Ascending aorta (tissue), 2 donors: ENCODE measurements at regions not wholly inside any gene's neighbourhood (a gene's known extent, or its start where the extent isn't known, plus 50 kb on each side); places are given as distances from the start of the nearest gene placed in this dataset.

Experiments used
- DNase-seq, 2 donors: peaks; one replicate each; pipeline ENCODE4 v3.0.0-alpha.2; 2019; ENCODE audit warnings: low spot score in 2 of 2
- H3K27ac ChIP-seq, 2 donors: fragments of 200-600 bp; sonication (generic); one replicate each; pipeline ENCODE4 v1.5.1; 2016 to 2017; ENCODE audit warnings: mild to moderate bottlenecking in 1 of 2
- H3K27me3 ChIP-seq: fragments of 200-600 bp; sonication (generic); one replicate; pipeline ENCODE4 v1.5.1; 2017
- H3K36me3 ChIP-seq, 2 donors: fragments of 200-600 bp; sonication (generic); one replicate each; pipeline ENCODE4 v1.5.1; 2016
- H3K4me1 ChIP-seq, 2 donors: fragments of 200-600 bp; sonication (generic); one replicate each; pipeline ENCODE4 v1.5.1; 2016 to 2017; ENCODE audit warnings: mild to moderate bottlenecking in 1 of 2
- H3K4me3 ChIP-seq, 2 donors: fragments of 200-600 bp; sonication (generic); one replicate each; pipeline ENCODE4 v1.5.1; 2016 to 2017; ENCODE audit warnings: mild to moderate bottlenecking in 1 of 2
- H3K9me3 ChIP-seq, 2 donors: fragments of 200-600 bp; sonication (generic); one replicate each; pipeline ENCODE4 v1.5.1; 2016
- CTCF ChIP-seq, 3 experiments: fragments of 200-600 bp in 2 of 3; fragments of 450-650 bp in 1 of 3; sonication (generic) in 2 of 3; IDR thresholded peaks; one replicate each; pipeline ENCODE4 v1.5.1; 2016 to 2019; ENCODE audit warnings: antibody characterized with exemption in 3 of 3, mild to moderate bottlenecking in 1 of 3, moderate library complexity in 1 of 3
- intact Hi-C: fragments of 100-400 bp; cut with DNase I; formaldehyde crosslinking; loops from one replicate; pipeline ENCODE4 v1.15.1; 2023

DNA sequence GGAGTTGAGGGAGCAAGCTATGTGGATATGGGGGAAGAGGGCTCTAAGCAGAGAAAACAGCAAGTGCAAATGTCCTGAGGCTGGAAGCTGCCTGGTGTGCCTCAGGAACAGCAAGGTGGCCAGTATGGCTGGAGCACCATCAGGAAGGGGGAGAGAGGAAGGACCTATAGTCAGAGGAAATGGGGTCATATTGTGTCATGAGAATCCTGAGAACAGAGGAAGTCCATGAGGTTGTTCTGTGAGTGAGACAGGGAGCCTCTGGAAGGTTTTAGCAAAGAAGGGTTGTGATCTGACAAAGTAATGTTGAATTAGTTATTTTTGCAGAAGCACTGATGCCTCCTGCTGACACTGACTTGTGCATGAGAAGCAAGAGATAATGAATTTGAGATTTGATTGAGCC, 204.3 kb downstream of the PTEN start:
- H3K4me1 ChIP-seq, result peaks cover 14 to 20% of the 10 kb centered on the region in 2 donors
- no peaks in the 10 kb centered on the region for H3K27me3 ChIP-seq
- no peak for DNase-seq
- no peak for TF ChIP-seq CTCF (IDR thresholded peaks at IDR 0.05)
- no peaks in the 10 kb centered on the region for H3K36me3 ChIP-seq
- H3K27ac ChIP-seq, result no peak overlapping the region
- H3K4me3 ChIP-seq, result no peak overlapping the region
- no peaks in the 10 kb centered on the region for H3K9me3 ChIP-seq
- intact Hi-C loops, result no loop called here

- intact Hi-C loops, result no loop called here
Measured at GRCh38 chr10:88069338-88069737, 205.9 kb downstream of the PTEN start.

DNA sequence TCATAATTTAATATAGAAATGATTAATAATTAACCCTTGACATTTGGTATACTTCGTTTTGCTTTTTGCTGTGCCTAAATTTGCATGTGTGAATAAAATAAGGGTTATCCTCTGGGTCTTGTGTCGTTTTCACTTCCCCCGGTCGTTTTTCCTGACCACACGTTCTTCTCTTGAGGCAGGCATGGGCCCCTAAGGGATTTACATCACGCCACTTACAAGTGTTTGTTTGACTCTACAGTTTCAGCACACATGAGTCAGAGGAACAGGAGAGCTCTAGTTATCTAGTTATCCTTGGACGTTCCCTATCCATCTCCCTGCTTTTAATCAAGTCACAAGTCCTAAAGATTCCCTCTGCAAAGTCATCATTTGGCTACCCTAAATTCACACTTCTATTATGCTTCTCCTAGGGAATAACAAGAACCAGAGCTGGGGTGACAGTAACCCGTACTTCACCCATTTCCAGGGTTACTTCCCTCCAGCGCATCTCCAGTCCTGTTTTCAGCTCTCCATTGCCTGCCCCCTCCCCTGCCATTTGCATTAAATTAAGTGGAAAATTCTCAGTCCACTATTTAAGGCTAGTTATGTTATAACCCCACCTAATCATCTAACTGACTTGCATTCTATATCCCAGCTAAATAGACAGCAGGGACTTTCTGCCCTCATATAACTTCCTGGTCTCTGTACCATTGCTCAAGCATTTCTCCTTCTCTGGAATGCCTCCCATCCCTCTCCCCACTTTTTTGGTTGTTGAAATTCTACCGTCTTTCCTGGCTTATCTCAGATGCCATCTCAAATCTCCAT, 206.9 kb downstream of the PTEN start:
- H3K4me1 ChIP-seq, result peaks cover 0 to under 1% of the 10 kb centered on the region in 2 donors
- no peak for TF ChIP-seq CTCF (IDR thresholded peaks at IDR 0.05)
- no peak overlapping the region for H3K27ac ChIP-seq
- no peak for DNase-seq
- no peak overlapping the region for H3K4me3 ChIP-seq
- no peaks in the 10 kb centered on the region for H3K36me3 ChIP-seq
- no peaks in the 10 kb centered on the region for H3K9me3 ChIP-seq
- H3K27me3 ChIP-seq, result no peaks in the 10 kb centered on the region
- intact Hi-C loops, result no loop called here

More at GRCh38 chr10:88069338-88069737, 205.9 kb downstream of the PTEN start:
- Histone ChIP-seq H3K9me3 (no peaks in the 10 kb centered on the region), H3K4me3 (no peak overlapping the region), H3K27me3 (no peaks in the 10 kb centered on the region), H3K4me1 (peaks cover 0 to 7% of the 10 kb centered on the region in 2 donors), H3K36me3 (no peaks in the 10 kb centered on the region), H3K27ac (no peak overlapping the region)
- DNase-seq, result no peak
- TF ChIP-seq CTCF (IDR thresholded peaks at IDR 0.05), result no peak

DNA sequence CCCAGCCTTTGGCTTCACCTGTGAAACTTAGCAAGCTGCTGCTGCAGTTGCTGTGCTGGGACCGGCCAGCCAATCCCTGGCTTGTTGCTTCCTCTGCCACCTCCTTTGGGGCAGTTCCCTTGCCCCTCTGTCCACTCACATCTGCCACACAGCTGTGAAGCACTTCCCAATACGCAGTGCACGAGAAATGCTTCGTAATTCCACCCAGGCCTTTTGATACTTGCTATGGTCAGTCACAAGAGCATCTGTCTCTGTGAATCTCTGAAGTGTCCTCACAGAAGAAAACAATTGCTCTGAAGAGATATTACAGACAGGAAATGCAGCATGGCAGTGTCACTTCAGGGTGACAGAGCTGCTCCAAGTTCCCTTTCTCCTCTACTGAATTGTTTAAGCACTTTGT, 208.5 kb downstream of the PTEN start:
- no peak overlapping the region for H3K27ac ChIP-seq
- no peaks in the 10 kb centered on the region for H3K36me3 ChIP-seq
- H3K4me1 ChIP-seq, result no peaks in the 10 kb centered on the region
- intact Hi-C loops, result no loop called here
- no peak overlapping the region for H3K4me3 ChIP-seq
- TF ChIP-seq CTCF (IDR thresholded peaks at IDR 0.05), result no peak
- H3K9me3 ChIP-seq, result no peaks in the 10 kb centered on the region
- H3K27me3 ChIP-seq, result no peaks in the 10 kb centered on the region
- DNase-seq, result no peak

DNA sequence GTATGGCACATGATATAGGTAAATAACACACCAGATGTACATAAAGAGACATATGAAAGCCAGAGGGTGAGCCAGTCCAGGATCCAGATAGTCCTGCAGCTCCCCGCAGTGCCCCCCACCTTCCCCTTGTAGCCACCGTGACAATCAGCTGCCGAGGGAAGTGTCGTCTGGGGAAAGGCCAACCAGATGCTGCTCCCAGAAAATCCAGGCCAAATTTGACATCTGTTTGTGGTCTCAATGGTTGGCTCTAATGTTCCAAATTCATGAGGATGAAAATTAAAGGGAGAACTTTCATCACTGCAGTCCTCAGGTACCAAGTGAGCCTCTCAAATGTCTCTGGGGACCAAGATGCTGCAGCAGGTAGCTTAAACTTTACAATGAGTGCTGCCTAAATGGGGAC, 210.3 kb downstream of the PTEN start:
- no peaks in the 10 kb centered on the region for H3K9me3 ChIP-seq
- no peak for TF ChIP-seq CTCF (IDR thresholded peaks at IDR 0.05)

More for the DNA sequence above, 210.3 kb downstream of the PTEN start:
- H3K4me1 ChIP-seq, result no peaks in the 10 kb centered on the region
- no peak overlapping the region for H3K4me3 ChIP-seq
- intact Hi-C loops, result no loop called here
- no peak overlapping the region for H3K27ac ChIP-seq
- H3K36me3 ChIP-seq, result no peaks in the 10 kb centered on the region
- no peaks in the 10 kb centered on the region for H3K27me3 ChIP-seq
- DNase-seq, result no peak
